ENCODE measurements at regions not wholly inside any gene's neighbourhood (a gene's known extent, or its start where the extent isn't known, plus 50 kb on each side); places are given as distances from the start of the nearest gene placed in this dataset.

DNA sequence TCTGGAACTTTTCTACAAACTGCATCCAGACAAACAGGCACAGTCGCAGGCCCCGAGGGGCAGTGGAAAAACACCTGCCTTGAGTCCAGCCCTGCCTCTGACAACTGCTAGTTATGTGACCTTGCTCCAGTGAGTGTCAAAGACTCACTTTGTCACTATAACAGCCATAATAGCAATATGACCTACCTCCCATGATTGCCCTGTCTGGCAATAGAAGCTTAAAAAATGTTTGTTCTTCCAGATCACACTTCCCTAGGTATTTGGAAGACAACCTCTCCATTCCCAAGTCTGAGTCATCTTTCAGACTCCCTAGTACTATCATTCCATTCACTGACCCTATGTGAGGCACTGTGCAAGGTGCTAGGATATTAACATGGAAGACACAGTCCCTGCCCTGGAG is 74.5 kb downstream of the RPL27A start:
- TF ChIP-seq SIN3A (IDR thresholded peaks at IDR 0.05; ENCODE audit: borderline replicate concordance, insufficient read depth, low read length) (no peak), FOXP2 (optimal IDR thresholded peaks at IDR 0.05; ENCODE audit: borderline replicate concordance, extremely low read depth, extremely low read length, insufficient read depth) (no peak), POLR2AphosphoS5 (IDR thresholded peaks at IDR 0.05; ENCODE audit: low read depth, low read length) (no peak), TAF1 (IDR thresholded peaks at IDR 0.05; ENCODE audit: borderline replicate concordance, insufficient read depth, low read length) (no peak), REST (IDR thresholded peaks at IDR 0.05; ENCODE audit: insufficient read depth in 1 of 2, low read depth in 2 of 2, low read length in 2 of 2) (no peak)

DNA sequence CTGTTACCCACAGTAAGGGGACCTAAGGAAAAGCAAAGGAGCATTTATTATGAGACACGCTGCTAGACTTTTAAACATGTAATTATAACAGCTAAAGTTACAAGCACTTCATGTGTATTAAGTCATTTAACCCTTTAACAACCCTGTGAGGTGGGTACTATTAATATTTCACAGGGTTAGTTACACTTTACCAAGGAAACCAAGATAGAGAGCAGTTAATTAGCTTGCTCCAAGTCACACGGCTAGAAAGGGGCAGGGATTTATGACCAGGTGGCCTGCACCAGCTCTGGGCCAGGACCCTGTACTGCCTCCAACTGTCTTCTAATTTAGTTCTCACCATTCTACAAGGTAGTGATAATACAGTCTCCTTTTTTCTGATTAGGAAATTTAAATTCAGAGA is 74.9 kb downstream of the RPL27A start:
- TF ChIP-seq SIN3A (IDR thresholded peaks at IDR 0.05; ENCODE audit: borderline replicate concordance, insufficient read depth, low read length) (no peak), REST (IDR thresholded peaks at IDR 0.05; ENCODE audit: insufficient read depth in 1 of 2, low read depth in 2 of 2, low read length in 2 of 2) (no peak), TAF1 (IDR thresholded peaks at IDR 0.05; ENCODE audit: borderline replicate concordance, insufficient read depth, low read length) (no peak)

DNA sequence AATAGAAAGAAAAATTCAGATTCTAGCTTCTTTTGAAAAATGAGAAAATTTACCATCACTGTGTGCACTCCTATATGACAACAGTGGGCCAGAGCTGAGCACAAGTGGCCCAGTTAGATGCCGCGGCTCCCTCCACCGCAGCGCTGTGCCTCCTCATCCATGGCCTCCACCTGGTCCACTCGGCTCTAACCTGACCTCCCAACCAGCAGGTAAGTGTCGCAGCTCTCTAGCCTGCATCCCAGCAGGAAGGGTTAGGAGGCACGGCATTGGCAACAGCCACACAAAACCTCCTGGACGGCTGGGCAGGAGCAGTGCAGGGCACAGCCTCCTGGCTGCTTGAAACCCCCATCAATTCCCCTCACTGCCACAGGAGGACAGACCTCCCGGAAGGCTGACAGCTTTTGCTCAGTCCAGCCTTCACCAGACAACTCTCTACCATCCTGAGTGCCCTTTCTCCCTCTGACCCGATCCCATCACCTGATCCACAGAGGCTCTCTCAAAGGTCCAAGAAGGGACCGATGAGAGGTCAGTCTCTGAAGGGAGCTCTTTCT is 76.1 kb downstream of the RPL27A start:
- TF ChIP-seq POLR2AphosphoS5 (IDR thresholded peaks at IDR 0.05; ENCODE audit: low read depth, low read length), result no peak

DNA sequence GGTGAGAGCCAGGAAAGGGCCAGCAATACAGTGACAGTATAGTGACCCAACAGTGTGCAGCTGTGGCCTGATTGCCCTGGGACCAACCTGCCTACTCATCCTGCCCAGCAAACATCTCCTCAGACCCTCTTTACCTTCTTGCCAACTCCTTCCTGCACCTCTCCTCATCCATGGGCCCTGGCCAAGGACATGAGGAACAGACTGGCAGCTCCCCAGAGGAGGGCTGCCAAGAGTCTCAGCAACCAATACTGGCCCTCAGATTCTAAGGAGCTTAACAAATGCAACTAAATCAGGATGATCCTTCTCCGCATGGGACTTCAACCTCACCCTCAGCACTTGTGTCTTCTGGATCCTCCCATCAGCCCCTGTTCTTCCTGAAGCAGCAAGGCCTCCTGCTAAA is 77.0 kb downstream of the RPL27A start:
- TF ChIP-seq SIN3A (IDR thresholded peaks at IDR 0.05; ENCODE audit: borderline replicate concordance, insufficient read depth, low read length) (no peak), POLR2AphosphoS5 (IDR thresholded peaks at IDR 0.05; ENCODE audit: low read depth, low read length) (no peak), FOXP2 (optimal IDR thresholded peaks at IDR 0.05; ENCODE audit: borderline replicate concordance, extremely low read depth, extremely low read length, insufficient read depth) (no peak), REST (IDR thresholded peaks at IDR 0.05; ENCODE audit: insufficient read depth in 1 of 2, low read depth in 2 of 2, low read length in 2 of 2) (no peak), TAF1 (IDR thresholded peaks at IDR 0.05; ENCODE audit: borderline replicate concordance, insufficient read depth, low read length) (no peak)

GRCh38 chr11:8760896-8761295 is 78.3 kb downstream of the RPL27A start:
- TF ChIP-seq POLR2AphosphoS5 (IDR thresholded peaks at IDR 0.05; ENCODE audit: low read depth, low read length) (no peak), TAF1 (IDR thresholded peaks at IDR 0.05; ENCODE audit: borderline replicate concordance, insufficient read depth, low read length) (no peak), SIN3A (IDR thresholded peaks at IDR 0.05; ENCODE audit: borderline replicate concordance, insufficient read depth, low read length) (no peak), FOXP2 (optimal IDR thresholded peaks at IDR 0.05; ENCODE audit: borderline replicate concordance, extremely low read depth, extremely low read length, insufficient read depth) (no peak), REST (IDR thresholded peaks at IDR 0.05; ENCODE audit: insufficient read depth in 1 of 2, low read depth in 2 of 2, low read length in 2 of 2) (no peak)
